ENCODE measurements at regions not wholly inside any gene's neighbourhood (a gene's known extent, or its start where the extent isn't known, plus 50 kb on each side); places are given as distances from the start of the nearest gene placed in this dataset.

DNA sequence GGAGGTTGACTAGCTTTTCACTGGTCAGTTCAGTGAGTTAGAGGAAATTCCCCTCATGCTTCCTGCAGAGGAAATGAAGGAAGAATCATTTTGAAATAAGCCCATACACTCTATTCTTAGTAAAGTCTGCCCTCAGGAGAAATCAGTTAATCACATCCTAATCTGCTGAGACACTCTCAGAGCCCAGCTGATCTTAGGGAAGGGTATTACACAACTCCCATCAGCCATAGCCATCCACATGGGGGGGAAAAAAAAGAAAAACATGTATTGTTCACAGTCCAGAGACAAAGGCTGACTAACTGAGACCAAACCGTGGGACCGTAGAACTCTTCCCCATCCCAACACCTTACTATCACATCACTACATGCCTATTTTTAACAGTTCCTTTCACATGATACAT lies 722.3 kb downstream of the CDH8 start:
- no peak for TF ChIP-seq CTCF (IDR thresholded peaks at IDR 0.05; ENCODE audit: low read depth, low read length, missing input control)
- no peak for TF ChIP-seq NR2F2 (IDR thresholded peaks at IDR 0.05)
- TF ChIP-seq JUND (IDR thresholded peaks at IDR 0.05) = no peak
- TF ChIP-seq RAD21 (IDR thresholded peaks at IDR 0.05) = no peak
- TF ChIP-seq, protein P1, sequence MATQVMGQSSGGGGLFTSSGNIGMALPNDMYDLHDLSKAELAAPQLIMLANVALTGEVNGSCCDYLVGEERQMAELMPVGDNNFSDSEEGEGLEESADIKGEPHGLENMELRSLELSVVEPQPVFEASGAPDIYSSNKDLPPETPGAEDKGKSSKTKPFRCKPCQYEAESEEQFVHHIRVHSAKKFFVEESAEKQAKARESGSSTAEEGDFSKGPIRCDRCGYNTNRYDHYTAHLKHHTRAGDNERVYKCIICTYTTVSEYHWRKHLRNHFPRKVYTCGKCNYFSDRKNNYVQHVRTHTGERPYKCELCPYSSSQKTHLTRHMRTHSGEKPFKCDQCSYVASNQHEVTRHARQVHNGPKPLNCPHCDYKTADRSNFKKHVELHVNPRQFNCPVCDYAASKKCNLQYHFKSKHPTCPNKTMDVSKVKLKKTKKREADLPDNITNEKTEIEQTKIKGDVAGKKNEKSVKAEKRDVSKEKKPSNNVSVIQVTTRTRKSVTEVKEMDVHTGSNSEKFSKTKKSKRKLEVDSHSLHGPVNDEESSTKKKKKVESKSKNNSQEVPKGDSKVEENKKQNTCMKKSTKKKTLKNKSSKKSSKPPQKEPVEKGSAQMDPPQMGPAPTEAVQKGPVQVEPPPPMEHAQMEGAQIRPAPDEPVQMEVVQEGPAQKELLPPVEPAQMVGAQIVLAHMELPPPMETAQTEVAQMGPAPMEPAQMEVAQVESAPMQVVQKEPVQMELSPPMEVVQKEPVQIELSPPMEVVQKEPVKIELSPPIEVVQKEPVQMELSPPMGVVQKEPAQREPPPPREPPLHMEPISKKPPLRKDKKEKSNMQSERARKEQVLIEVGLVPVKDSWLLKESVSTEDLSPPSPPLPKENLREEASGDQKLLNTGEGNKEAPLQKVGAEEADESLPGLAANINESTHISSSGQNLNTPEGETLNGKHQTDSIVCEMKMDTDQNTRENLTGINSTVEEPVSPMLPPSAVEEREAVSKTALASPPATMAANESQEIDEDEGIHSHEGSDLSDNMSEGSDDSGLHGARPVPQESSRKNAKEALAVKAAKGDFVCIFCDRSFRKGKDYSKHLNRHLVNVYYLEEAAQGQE (IDR thresholded peaks at IDR 0.05) = no peak

All from liver (tissue), 3 donors.